Fibroblast of lung (primary cell): ENCODE measurements at regions not wholly inside any gene's neighbourhood (a gene's known extent, or its start where the extent isn't known, plus 50 kb on each side); places are given as distances from the start of the nearest gene placed in this dataset.

Source experiments
- DNase-seq, 2 donors: peaks; one replicate each; pipeline versions ENCODE4 v3.0.0 to v3.0.0-alpha.2; 2010; ENCODE audit warnings: low read depth in 2 of 2
- H2AFZ ChIP-seq: 2 replicates; pipeline ENCODE4 v1.5.1; 2012; ENCODE audit warnings: low read length, control low read depth, inconsistent platforms
- H3K27ac ChIP-seq: 2 replicates; pipeline ENCODE4 v1.5.1; 2011; ENCODE audit warnings: low read length, control low read depth; ENCODE audit not compliant: insufficient read depth
- H3K27me3 ChIP-seq: 2 replicates; pipeline ENCODE4 v1.5.1; 2011; ENCODE audit warnings: mild to moderate bottlenecking, low read length; ENCODE audit not compliant: control insufficient read depth, insufficient read depth
- H3K36me3 ChIP-seq: 2 replicates; pipeline ENCODE4 v1.5.1; 2011; ENCODE audit warnings: low read length; ENCODE audit not compliant: control insufficient read depth, insufficient read depth
- H3K4me1 ChIP-seq: 2 replicates; pipeline ENCODE4 v1.5.1; 2011; ENCODE audit warnings: low read length; ENCODE audit not compliant: control insufficient read depth, insufficient read depth; ENCODE audit errors: extremely low read depth
- H3K4me2 ChIP-seq: 2 replicates; pipeline ENCODE4 v1.5.1; 2011; ENCODE audit warnings: low read length, control low read depth; ENCODE audit not compliant: insufficient read depth; ENCODE audit errors: extremely low read depth
- H3K4me3 ChIP-seq, 4 experiments: fragments of 200-600 bp in 1 of 4; sonication (generic) in 1 of 4; replicated peaks in 1 of 4; 2 replicates each; pipeline ENCODE4 v1.5.1; 2011 to 2016; ENCODE audit warnings: low read length in 4 of 4, low read depth in 3 of 4, mild to moderate bottlenecking in 3 of 4, control low read depth in 2 of 4, inconsistent platforms in 1 of 4, mixed read lengths in 1 of 4; ENCODE audit not compliant: insufficient read depth in 1 of 4; ENCODE audit errors: control extremely low read depth in 1 of 4
- H3K79me2 ChIP-seq: 2 replicates; pipeline ENCODE4 v1.5.1; 2012; ENCODE audit warnings: mild to moderate bottlenecking, low read length, inconsistent platforms; ENCODE audit not compliant: control insufficient read depth, insufficient read depth
- H3K9ac ChIP-seq: 2 replicates; pipeline ENCODE4 v1.5.1; 2011; ENCODE audit warnings: mild to moderate bottlenecking, low read length, control low read depth; ENCODE audit not compliant: insufficient read depth
- H3K9me3 ChIP-seq: 2 replicates; pipeline ENCODE4 v1.5.1; 2012; ENCODE audit warnings: low read depth, low read length; ENCODE audit not compliant: control insufficient read depth, insufficient read depth
- H4K20me1 ChIP-seq: 2 replicates; pipeline ENCODE4 v1.5.1; 2011; ENCODE audit warnings: low read length; ENCODE audit not compliant: control insufficient read depth, insufficient read depth; ENCODE audit errors: extremely low read depth
- EZH2 ChIP-seq: IDR thresholded peaks from 2 replicates; pipeline ENCODE4 v1.5.1; 2012; ENCODE audit warnings: low read length, control low read depth, mild to moderate bottlenecking; ENCODE audit errors: missing control alignments
- TF ChIP-seq, protein P1 (sequence below), 2 donors: IDR thresholded peaks in 1 of 2; conservative IDR thresholded peaks in 1 of 2; 1 replicate in 1 of 2; 2 replicates in 1 of 2; pipeline ENCODE4 v1.5.1; 2011 to 2012; ENCODE audit warnings: low read length in 2 of 2, control low read depth in 1 of 2, inconsistent platforms in 1 of 2, low read depth in 1 of 2, mild to moderate bottlenecking in 1 of 2

DNA sequence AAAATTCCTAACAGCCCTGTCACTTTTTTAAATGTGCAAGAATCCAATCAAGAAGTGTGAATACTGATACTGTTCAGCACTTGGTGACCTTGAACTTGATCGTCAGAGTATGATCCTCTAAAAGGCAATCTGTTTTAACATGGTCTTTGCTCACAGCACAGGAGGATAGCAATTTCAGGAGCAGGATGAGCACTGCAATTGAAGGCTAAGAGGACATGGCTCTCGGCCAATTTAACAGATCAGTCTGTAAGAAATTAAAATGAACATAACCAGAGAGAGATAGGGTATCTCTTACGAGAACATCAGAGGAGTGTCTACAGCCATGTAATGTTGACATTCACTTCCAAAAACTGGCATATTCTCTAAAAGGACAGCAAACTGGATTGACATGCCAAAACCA, 243.1 kb downstream of the LTN1 start:
- H2AFZ ChIP-seq: no peak overlapping the region
- DNase-seq: no peak
- TF ChIP-seq EZH2: no peak
- TF ChIP-seq, protein P1, sequence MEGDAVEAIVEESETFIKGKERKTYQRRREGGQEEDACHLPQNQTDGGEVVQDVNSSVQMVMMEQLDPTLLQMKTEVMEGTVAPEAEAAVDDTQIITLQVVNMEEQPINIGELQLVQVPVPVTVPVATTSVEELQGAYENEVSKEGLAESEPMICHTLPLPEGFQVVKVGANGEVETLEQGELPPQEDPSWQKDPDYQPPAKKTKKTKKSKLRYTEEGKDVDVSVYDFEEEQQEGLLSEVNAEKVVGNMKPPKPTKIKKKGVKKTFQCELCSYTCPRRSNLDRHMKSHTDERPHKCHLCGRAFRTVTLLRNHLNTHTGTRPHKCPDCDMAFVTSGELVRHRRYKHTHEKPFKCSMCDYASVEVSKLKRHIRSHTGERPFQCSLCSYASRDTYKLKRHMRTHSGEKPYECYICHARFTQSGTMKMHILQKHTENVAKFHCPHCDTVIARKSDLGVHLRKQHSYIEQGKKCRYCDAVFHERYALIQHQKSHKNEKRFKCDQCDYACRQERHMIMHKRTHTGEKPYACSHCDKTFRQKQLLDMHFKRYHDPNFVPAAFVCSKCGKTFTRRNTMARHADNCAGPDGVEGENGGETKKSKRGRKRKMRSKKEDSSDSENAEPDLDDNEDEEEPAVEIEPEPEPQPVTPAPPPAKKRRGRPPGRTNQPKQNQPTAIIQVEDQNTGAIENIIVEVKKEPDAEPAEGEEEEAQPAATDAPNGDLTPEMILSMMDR (conservative IDR thresholded peaks at IDR 0.05 in 1 of 2, IDR thresholded peaks at IDR 0.05 in 1 of 2; ENCODE audit: low read depth in 1 of 2, low read length in 2 of 2): no peak

DNA sequence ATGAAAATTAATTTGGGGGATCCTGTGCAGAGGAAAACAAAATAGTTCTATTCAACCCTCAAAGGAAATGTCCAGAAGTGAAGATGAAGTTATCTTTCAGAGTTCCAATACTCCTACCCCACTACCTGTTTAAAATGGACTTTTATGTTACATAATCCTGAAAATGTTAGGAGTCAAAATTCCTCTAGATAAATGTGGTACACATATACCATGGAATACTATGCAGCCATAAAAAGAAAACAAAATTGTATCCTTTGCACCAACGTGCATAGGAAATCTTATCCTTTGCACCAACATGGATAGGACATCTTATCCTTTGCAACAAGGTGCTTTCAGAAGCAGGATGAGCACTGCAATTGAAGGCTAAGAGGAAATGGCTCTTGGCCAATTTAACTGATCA, 245.2 kb downstream of the LTN1 start:
- no peaks in the 10 kb centered on the region for H4K20me1 ChIP-seq
- TF ChIP-seq, protein P1 (conservative IDR thresholded peaks at IDR 0.05 in 1 of 2, IDR thresholded peaks at IDR 0.05 in 1 of 2; ENCODE audit: low read depth in 1 of 2, low read length in 2 of 2): no peak
- TF ChIP-seq EZH2: no peak
- no peaks in the 10 kb centered on the region for H3K36me3 ChIP-seq
- no peak overlapping the region for H3K27ac ChIP-seq
- H3K4me3 ChIP-seq: no peak overlapping the region
- no peak for DNase-seq
- H3K9ac ChIP-seq: no peak overlapping the region
- no peaks in the 10 kb centered on the region for H3K27me3 ChIP-seq
- H3K4me2 ChIP-seq: no peak overlapping the region
- H3K4me1 ChIP-seq: peaks cover 4% of the 10 kb centered on the region
- no peaks in the 10 kb centered on the region for H3K79me2 ChIP-seq
- no peaks in the 10 kb centered on the region for H3K9me3 ChIP-seq
- H2AFZ ChIP-seq: no peak overlapping the region

More for the DNA sequence above, 243.1 kb downstream of the LTN1 start:
- no peaks in the 10 kb centered on the region for H4K20me1 ChIP-seq
- H3K4me2 ChIP-seq: no peak overlapping the region
- H3K27me3 ChIP-seq: no peaks in the 10 kb centered on the region
- no peak overlapping the region for H3K27ac ChIP-seq
- H3K4me1 ChIP-seq: peaks cover 11% of the 10 kb centered on the region
- no peaks in the 10 kb centered on the region for H3K36me3 ChIP-seq
- H3K9ac ChIP-seq: no peak overlapping the region
- no peaks in the 10 kb centered on the region for H3K79me2 ChIP-seq
- H3K4me3 ChIP-seq: no peak overlapping the region
- H3K9me3 ChIP-seq: no peaks in the 10 kb centered on the region

DNA sequence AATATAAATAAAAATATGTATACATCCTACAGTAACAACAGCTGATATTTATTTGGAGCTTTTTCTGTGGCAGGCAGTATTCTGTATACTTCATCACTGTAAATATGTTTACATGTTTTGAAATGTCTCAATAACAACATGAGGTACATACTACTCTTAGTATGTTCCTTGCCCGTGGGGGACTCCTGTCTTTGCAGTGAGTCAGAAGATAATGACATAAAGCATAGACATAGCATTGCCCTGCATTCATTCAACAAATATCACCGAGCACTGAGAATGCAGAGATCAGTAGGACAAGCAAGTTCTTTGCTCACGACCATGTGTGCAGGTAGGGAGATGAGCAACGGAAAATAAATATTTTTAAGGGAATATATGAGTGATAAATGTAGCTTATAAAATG, 246.5 kb downstream of the LTN1 start:
- H3K4me3 ChIP-seq: no peak overlapping the region
- no peaks in the 10 kb centered on the region for H3K36me3 ChIP-seq
- no peak overlapping the region for H3K9ac ChIP-seq
- H3K4me1 ChIP-seq: peaks cover 4% of the 10 kb centered on the region
- H3K27me3 ChIP-seq: no peaks in the 10 kb centered on the region
- TF ChIP-seq, protein P1 (conservative IDR thresholded peaks at IDR 0.05 in 1 of 2, IDR thresholded peaks at IDR 0.05 in 1 of 2; ENCODE audit: low read depth in 1 of 2, low read length in 2 of 2): no peak
- TF ChIP-seq EZH2: no peak
- no peak overlapping the region for H3K27ac ChIP-seq
- H3K79me2 ChIP-seq: no peaks in the 10 kb centered on the region
- no peak overlapping the region for H2AFZ ChIP-seq
- H3K9me3 ChIP-seq: no peaks in the 10 kb centered on the region
- no peaks in the 10 kb centered on the region for H4K20me1 ChIP-seq
- DNase-seq: no peak
- no peak overlapping the region for H3K4me2 ChIP-seq
